ENCODE measurements at regions not wholly inside any gene's neighbourhood (a gene's known extent, or its start where the extent isn't known, plus 50 kb on each side); places are given as distances from the start of the nearest gene placed in this dataset.

GRCh38 chr4:41838590-41838989 lies 90.1 kb upstream of the PHOX2B start:
- TF ChIP-seq CTCF (IDR thresholded peaks at IDR 0.05; ENCODE audit: low read length) (no peak), EZH2 (optimal IDR thresholded peaks at IDR 0.05; ENCODE audit: low read depth, low read length) (no peak), EZH2phosphoT487 (IDR thresholded peaks at IDR 0.05; ENCODE audit: low read length) (no peak)
